ENCODE measurements at regions not wholly inside any gene's neighbourhood (a gene's known extent, or its start where the extent isn't known, plus 50 kb on each side); places are given as distances from the start of the nearest gene placed in this dataset.

DNA sequence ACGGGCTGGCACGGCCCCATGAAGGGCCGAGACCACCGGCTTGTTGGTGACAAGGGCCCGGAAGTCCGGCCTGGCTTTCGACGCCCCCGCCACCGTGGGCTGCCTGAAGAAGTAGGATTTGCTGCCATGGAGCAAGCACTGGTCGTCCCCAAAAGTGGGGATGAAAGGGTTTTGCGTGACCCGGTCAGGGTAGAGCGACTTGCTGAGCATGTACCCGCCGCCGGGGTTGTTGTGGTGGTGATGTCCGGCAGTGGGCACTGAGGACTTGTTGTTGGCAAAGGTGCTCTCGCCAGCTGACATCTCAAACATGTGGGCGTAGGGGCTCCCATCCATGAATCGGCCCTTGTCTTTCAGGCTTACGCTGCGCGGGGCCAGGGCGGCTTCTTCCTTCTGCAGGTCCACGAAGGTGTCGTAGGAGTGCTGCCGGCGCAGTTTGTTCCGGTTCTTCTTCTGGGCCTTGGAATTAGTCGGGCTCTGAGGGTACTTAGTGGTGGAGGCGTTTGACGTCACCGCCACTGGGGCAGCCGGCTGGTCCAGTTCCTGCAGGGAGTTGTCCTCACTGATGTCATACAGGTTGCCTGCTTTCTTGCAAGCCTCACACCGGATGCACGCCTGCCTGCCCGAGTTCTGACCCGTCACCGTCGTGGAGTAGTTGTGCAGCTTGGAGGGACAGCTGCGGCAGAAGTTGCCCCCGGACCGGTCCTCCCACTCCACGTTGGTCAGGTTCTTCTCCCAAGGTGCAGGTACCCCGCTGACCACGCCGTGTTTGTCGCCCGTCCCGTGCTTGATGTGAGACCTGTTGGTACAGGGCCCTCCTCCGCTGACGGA, 366.6 kb downstream of the EMP1 start:
- no TSS peak for BruUV-seq (replicated peaks)
- ChIA-PET CTCF (no interaction called here), POLR2A (no interaction called here)
- Histone ChIP-seq H3K4me1 (ENCODE audit: control insufficient read depth, insufficient read depth, low read length) (no peaks in the 10 kb centered on the region), H3K4me3 (ENCODE audit: low read depth in 2 of 2, low read length in 2 of 2) (no peak overlapping the region), H3K27me3 (ENCODE audit: control insufficient read depth, insufficient read depth, low read length) (peaks cover 2% of the 10 kb centered on the region; the same call in 1 of the 2 replicates), H3K36me3 (ENCODE audit: control insufficient read depth, insufficient read depth, low read length) (no peaks in the 10 kb centered on the region), H3K9me3 (ENCODE audit: control insufficient read depth, insufficient read depth, low read depth, low read length) (no peaks in the 10 kb centered on the region), H3K27ac (ENCODE audit: low read length) (no peak overlapping the region)
- ATAC-seq, result no peak
- intact Hi-C loops (cut with micrococcal nuclease; ENCODE audit: unreplicated experiment), result no loop called here
- in situ Hi-C loops (cut with HindIII; ENCODE audit: low pct_unique_long_range_greater_than_20kb, low sequenced_read_pairs), result no loop called here
- TF ChIP-seq POLR2AphosphoS5 (IDR thresholded peaks at IDR 0.05; ENCODE audit: low read depth, low read length) (no peak), CTCF (IDR thresholded peaks at IDR 0.05) (no peak), TCF7L2 (IDR thresholded peaks at IDR 0.05; ENCODE audit: low read depth, low read length) (no peak), SIN3A (IDR thresholded peaks at IDR 0.05; ENCODE audit: borderline replicate concordance, insufficient read depth, low read depth, low read length) (no peak)
- TF ChIP-seq, protein P1, sequence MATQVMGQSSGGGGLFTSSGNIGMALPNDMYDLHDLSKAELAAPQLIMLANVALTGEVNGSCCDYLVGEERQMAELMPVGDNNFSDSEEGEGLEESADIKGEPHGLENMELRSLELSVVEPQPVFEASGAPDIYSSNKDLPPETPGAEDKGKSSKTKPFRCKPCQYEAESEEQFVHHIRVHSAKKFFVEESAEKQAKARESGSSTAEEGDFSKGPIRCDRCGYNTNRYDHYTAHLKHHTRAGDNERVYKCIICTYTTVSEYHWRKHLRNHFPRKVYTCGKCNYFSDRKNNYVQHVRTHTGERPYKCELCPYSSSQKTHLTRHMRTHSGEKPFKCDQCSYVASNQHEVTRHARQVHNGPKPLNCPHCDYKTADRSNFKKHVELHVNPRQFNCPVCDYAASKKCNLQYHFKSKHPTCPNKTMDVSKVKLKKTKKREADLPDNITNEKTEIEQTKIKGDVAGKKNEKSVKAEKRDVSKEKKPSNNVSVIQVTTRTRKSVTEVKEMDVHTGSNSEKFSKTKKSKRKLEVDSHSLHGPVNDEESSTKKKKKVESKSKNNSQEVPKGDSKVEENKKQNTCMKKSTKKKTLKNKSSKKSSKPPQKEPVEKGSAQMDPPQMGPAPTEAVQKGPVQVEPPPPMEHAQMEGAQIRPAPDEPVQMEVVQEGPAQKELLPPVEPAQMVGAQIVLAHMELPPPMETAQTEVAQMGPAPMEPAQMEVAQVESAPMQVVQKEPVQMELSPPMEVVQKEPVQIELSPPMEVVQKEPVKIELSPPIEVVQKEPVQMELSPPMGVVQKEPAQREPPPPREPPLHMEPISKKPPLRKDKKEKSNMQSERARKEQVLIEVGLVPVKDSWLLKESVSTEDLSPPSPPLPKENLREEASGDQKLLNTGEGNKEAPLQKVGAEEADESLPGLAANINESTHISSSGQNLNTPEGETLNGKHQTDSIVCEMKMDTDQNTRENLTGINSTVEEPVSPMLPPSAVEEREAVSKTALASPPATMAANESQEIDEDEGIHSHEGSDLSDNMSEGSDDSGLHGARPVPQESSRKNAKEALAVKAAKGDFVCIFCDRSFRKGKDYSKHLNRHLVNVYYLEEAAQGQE (IDR thresholded peaks at IDR 0.05; ENCODE audit: insufficient read depth in 1 of 2, low read depth in 2 of 2, low read length in 1 of 2), result no peak
- no peak for DNase-seq (ENCODE audit: low read depth, low spot score)

DNA sequence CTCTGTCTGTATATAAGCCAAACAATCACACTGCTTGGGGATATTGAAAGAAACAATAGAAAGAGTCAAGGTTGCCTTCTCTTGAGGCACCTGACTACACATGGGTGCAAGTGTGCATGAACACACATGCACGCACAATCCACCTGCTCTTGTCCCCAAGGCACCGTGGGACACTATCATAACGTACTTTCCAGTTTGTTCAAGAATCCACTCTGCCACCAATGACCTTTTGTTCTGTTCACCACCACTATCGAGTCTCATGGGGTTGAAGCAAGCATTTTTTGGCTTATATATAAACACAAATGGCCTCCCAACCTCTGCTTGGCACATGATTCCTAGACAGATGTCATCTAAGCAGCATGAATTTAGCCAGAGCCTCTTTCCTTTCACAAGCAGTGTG, 365.4 kb downstream of the EMP1 start:
- intact Hi-C loops (cut with micrococcal nuclease; ENCODE audit: unreplicated experiment) (no loop called here), in situ Hi-C loops (cut with HindIII; ENCODE audit: low pct_unique_long_range_greater_than_20kb, low sequenced_read_pairs) (no loop called here)
- Histone ChIP-seq H3K36me3 (ENCODE audit: control insufficient read depth, insufficient read depth, low read length) (no peaks in the 10 kb centered on the region), H3K27ac (ENCODE audit: low read length) (no peak overlapping the region), H3K4me1 (ENCODE audit: control insufficient read depth, insufficient read depth, low read length) (no peaks in the 10 kb centered on the region), H3K4me3 (ENCODE audit: low read depth in 2 of 2, low read length in 2 of 2) (no peak overlapping the region), H3K9me3 (ENCODE audit: control insufficient read depth, insufficient read depth, low read depth, low read length) (no peaks in the 10 kb centered on the region), H3K27me3 (ENCODE audit: control insufficient read depth, insufficient read depth, low read length) (no peaks in the 10 kb centered on the region; the same call in 1 of the 2 replicates)
- TF ChIP-seq SIN3A (IDR thresholded peaks at IDR 0.05; ENCODE audit: borderline replicate concordance, insufficient read depth, low read depth, low read length), result no peak
- no peak for TF ChIP-seq POLR2AphosphoS5 (IDR thresholded peaks at IDR 0.05; ENCODE audit: low read depth, low read length)
- TF ChIP-seq, protein P1 (IDR thresholded peaks at IDR 0.05; ENCODE audit: insufficient read depth in 1 of 2, low read depth in 2 of 2, low read length in 1 of 2), result no peak
- TF ChIP-seq CTCF (IDR thresholded peaks at IDR 0.05), result no peak
- no peak for TF ChIP-seq TCF7L2 (IDR thresholded peaks at IDR 0.05; ENCODE audit: low read depth, low read length)
- ChIA-PET POLR2A (no interaction called here), CTCF (no interaction called here)
- DNase-seq (ENCODE audit: low read depth, low spot score) (no peak), ATAC-seq (no peak)
- no TSS peak for BruUV-seq (replicated peaks)

Measured in Panc1 (cell line).